ENCODE measurements at regions not wholly inside any gene's neighbourhood (a gene's known extent, or its start where the extent isn't known, plus 50 kb on each side); places are given as distances from the start of the nearest gene placed in this dataset.
"Not testable (repeated sequence)": the region's sequence is repeated elsewhere in the genome, so short reads cannot be mapped to it uniquely, and the experiment has no call there.

DNA sequence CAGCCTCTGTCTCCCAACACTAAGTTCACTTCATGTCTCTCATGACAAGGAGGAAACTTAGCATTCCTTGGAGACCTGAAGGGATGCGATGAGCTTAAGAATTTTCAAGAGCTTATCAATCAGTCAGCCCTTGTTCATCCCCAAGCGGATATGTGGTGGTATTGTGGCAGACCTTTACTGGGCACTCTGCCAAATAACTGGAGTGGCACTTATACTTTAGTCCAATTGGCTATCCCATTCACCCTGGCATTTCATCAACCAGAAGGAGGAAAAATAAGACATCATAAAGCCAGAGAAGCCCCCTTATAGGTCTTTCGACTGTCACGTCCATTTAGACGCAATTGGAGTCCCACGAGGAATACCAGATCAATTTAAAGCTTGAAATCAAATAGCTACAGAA is 779.4 kb downstream of the FAM181B start:
- TF ChIP-seq, protein P1, sequence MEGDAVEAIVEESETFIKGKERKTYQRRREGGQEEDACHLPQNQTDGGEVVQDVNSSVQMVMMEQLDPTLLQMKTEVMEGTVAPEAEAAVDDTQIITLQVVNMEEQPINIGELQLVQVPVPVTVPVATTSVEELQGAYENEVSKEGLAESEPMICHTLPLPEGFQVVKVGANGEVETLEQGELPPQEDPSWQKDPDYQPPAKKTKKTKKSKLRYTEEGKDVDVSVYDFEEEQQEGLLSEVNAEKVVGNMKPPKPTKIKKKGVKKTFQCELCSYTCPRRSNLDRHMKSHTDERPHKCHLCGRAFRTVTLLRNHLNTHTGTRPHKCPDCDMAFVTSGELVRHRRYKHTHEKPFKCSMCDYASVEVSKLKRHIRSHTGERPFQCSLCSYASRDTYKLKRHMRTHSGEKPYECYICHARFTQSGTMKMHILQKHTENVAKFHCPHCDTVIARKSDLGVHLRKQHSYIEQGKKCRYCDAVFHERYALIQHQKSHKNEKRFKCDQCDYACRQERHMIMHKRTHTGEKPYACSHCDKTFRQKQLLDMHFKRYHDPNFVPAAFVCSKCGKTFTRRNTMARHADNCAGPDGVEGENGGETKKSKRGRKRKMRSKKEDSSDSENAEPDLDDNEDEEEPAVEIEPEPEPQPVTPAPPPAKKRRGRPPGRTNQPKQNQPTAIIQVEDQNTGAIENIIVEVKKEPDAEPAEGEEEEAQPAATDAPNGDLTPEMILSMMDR (IDR thresholded peaks at IDR 0.05; ENCODE audit: low read depth, low read length, poor library complexity, severe bottlenecking): not testable (repeated sequence)
- TF ChIP-seq EZH2phosphoT487 (IDR thresholded peaks at IDR 0.05; ENCODE audit: borderline replicate concordance, low read length): not testable (repeated sequence)
